Tibial nerve (tissue), 4 donors: ENCODE measurements at regions not wholly inside any gene's neighbourhood (a gene's known extent, or its start where the extent isn't known, plus 50 kb on each side); places are given as distances from the start of the nearest gene placed in this dataset.

Source experiments
- DNase-seq, 2 donors: peaks; one replicate each; pipeline ENCODE4 v3.0.0-alpha.2; 2019; ENCODE audit warnings: low spot score in 2 of 2
- H3K27ac ChIP-seq, 4 donors: fragments of 200-600 bp; sonication (generic) in 3 of 4; one replicate each; pipeline ENCODE4 v1.5.1; 2017 to 2019; ENCODE audit warnings: mild to moderate bottlenecking in 1 of 4
- H3K27me3 ChIP-seq, 2 donors: fragments of 200-600 bp; sonication (generic) in 1 of 2; one replicate each; pipeline versions ENCODE4 v1.5.1 to v1.6.0; 2017 to 2019
- H3K36me3 ChIP-seq, 3 donors: fragments of 200-600 bp; sonication (generic); one replicate each; pipeline ENCODE4 v1.5.1; 2018 to 2019
- H3K4me1 ChIP-seq, 4 donors: fragments of 200-600 bp; sonication (generic) in 3 of 4; one replicate each; pipeline ENCODE4 v1.5.1; 2017 to 2019
- H3K4me3 ChIP-seq, 4 donors: fragments of 200-600 bp; sonication (generic) in 3 of 4; one replicate each; pipeline ENCODE4 v1.5.1; 2017 to 2019; ENCODE audit warnings: mild to moderate bottlenecking in 1 of 4, moderate library complexity in 1 of 4
- H3K9me3 ChIP-seq, 4 donors: fragments of 200-600 bp; sonication (generic) in 3 of 4; one replicate each; pipeline ENCODE4 v1.5.1; 2017 to 2019
- CTCF ChIP-seq, 5 experiments: fragments of 200-600 bp in 3 of 5; fragments of 450-650 bp in 2 of 5; sonication (generic) in 3 of 5; IDR thresholded peaks; one replicate each; pipeline ENCODE4 v1.5.1; 2016 to 2019; ENCODE audit warnings: antibody characterized with exemption in 5 of 5, mild to moderate bottlenecking in 3 of 5, moderate library complexity in 2 of 5
- EP300 ChIP-seq, 2 donors: sonication (generic); formaldehyde crosslinking; IDR thresholded peaks; one replicate each; pipeline ENCODE4 v1.6.1; 2017; ENCODE audit warnings: antibody characterized with exemption in 2 of 2, mild to moderate bottlenecking in 1 of 2
- POLR2A ChIP-seq, 2 donors: fragments of 450-650 bp; IDR thresholded peaks; one replicate each; pipeline ENCODE4 v1.6.1; 2017; ENCODE audit warnings: antibody characterized with exemption in 2 of 2, mild to moderate bottlenecking in 2 of 2, moderate library complexity in 2 of 2
- WGBS, 2 donors: methylation state at CpG; one replicate each; pipeline ENCODE4 v1.1.5; 2018; 5-methylcytosine and 5-hydroxymethylcytosine counted together

GRCh38 chr5:167392240-167392639, 899.2 kb upstream of the WWC1 start:
- no peak for TF ChIP-seq POLR2A (IDR thresholded peaks at IDR 0.05)
- TF ChIP-seq EP300 (IDR thresholded peaks at IDR 0.05), result no peak
- no peak for TF ChIP-seq CTCF (IDR thresholded peaks at IDR 0.05)
- Histone ChIP-seq H3K9me3 (no peaks in the 10 kb centered on the region), H3K27ac (no peak overlapping the region), H3K27me3 (no peaks in the 10 kb centered on the region), H3K36me3 (no peaks in the 10 kb centered on the region), H3K4me3 (no peak overlapping the region), H3K4me1 (no peaks in the 10 kb centered on the region)
- 76 to 78% methylated on average over 5 of the region's 5 CpGs for WGBS, 2 donors
- DNase-seq, result no peak

GRCh38 chr5:167393358-167393757, 898.1 kb upstream of the WWC1 start:
- Histone ChIP-seq H3K4me3 (no peak overlapping the region), H3K27me3 (no peaks in the 10 kb centered on the region), H3K36me3 (no peaks in the 10 kb centered on the region), H3K27ac (no peak overlapping the region), H3K9me3 (no peaks in the 10 kb centered on the region), H3K4me1 (no peaks in the 10 kb centered on the region)
- TF ChIP-seq EP300 (IDR thresholded peaks at IDR 0.05), result no peak
- no peak for DNase-seq

- TF ChIP-seq CTCF (IDR thresholded peaks at IDR 0.05) (no peak), POLR2A (IDR thresholded peaks at IDR 0.05) (no peak), EP300 (IDR thresholded peaks at IDR 0.05) (no peak)
Measured at GRCh38 chr5:167402671-167403070, 888.8 kb upstream of the WWC1 start.

GRCh38 chr5:167406513-167406912, 884.9 kb upstream of the WWC1 start:
- Histone ChIP-seq H3K36me3 (no peaks in the 10 kb centered on the region), H3K27ac (no peak overlapping the region), H3K4me3 (no peak overlapping the region), H3K4me1 (no peaks in the 10 kb centered on the region), H3K27me3 (no peaks in the 10 kb centered on the region), H3K9me3 (no peaks in the 10 kb centered on the region)
- no peak for TF ChIP-seq CTCF (IDR thresholded peaks at IDR 0.05)
- TF ChIP-seq POLR2A (IDR thresholded peaks at IDR 0.05), result no peak
- no peak for TF ChIP-seq EP300 (IDR thresholded peaks at IDR 0.05)
- DNase-seq, result no peak

More at GRCh38 chr5:167402671-167403070, 888.8 kb upstream of the WWC1 start:
- Histone ChIP-seq H3K9me3 (no peaks in the 10 kb centered on the region), H3K27me3 (no peaks in the 10 kb centered on the region), H3K27ac (no peak overlapping the region), H3K36me3 (no peaks in the 10 kb centered on the region), H3K4me1 (no peaks in the 10 kb centered on the region), H3K4me3 (no peak overlapping the region)
- 55 to 62% methylated on average over 2 of the region's 2 CpGs for WGBS, 2 donors
- no peak for DNase-seq

- H3K4me1 ChIP-seq, result no peaks in the 10 kb centered on the region
- no peak for DNase-seq
- TF ChIP-seq CTCF (IDR thresholded peaks at IDR 0.05), result no peak
- no peak for TF ChIP-seq POLR2A (IDR thresholded peaks at IDR 0.05)
- H3K4me3 ChIP-seq, result no peak overlapping the region
- no peaks in the 10 kb centered on the region for H3K27me3 ChIP-seq
- WGBS, 2 donors, result 70 to 82% methylated on average over 1 of the region's 1 CpG
- no peaks in the 10 kb centered on the region for H3K36me3 ChIP-seq
- no peak overlapping the region for H3K27ac ChIP-seq
- H3K9me3 ChIP-seq, result no peaks in the 10 kb centered on the region
Measured at GRCh38 chr5:167412556-167412955, 878.9 kb upstream of the WWC1 start.

- Histone ChIP-seq H3K36me3 (no peaks in the 10 kb centered on the region), H3K4me1 (no peaks in the 10 kb centered on the region), H3K27ac (no peak overlapping the region), H3K4me3 (no peak overlapping the region), H3K27me3 (no peaks in the 10 kb centered on the region), H3K9me3 (no peaks in the 10 kb centered on the region)
- no peak for TF ChIP-seq CTCF (IDR thresholded peaks at IDR 0.05)
- no peak for TF ChIP-seq POLR2A (IDR thresholded peaks at IDR 0.05)
- TF ChIP-seq EP300 (IDR thresholded peaks at IDR 0.05), result no peak
- 71 to 78% methylated on average over 5 of the region's 5 CpGs for WGBS, 2 donors
- DNase-seq, result no peak
Measured at GRCh38 chr5:167413506-167413905, 877.9 kb upstream of the WWC1 start.
